G401 (cell line): ENCODE measurements at regions not wholly inside any gene's neighbourhood (a gene's known extent, or its start where the extent isn't known, plus 50 kb on each side); places are given as distances from the start of the nearest gene placed in this dataset.

ENCODE experiments used
- DNase-seq: peaks from one replicate; pipeline ENCODE4 v3.0.0-alpha.2; 2015; ENCODE audit warnings: low spot score
- in situ Hi-C: cut with HindIII; loops from 2 replicates; pipeline ENCODE4 v1.10.0; 2016; ENCODE audit warnings: low sequenced_read_pairs, mixed read lengths

GRCh38 chr6:115668211-115668610, 392.5 kb downstream of the FRK start:
- no peak for DNase-seq
- in situ Hi-C loops: no loop called here

GRCh38 chr6:115667478-115668026, 393.1 kb downstream of the FRK start:
- DNase-seq: no peak
- in situ Hi-C loops: no loop called here

- in situ Hi-C loops: no loop called here
- no peak for DNase-seq
These were observed 393.7 kb downstream of the FRK start for GRCh38 chr6:115666997-115667396.

GRCh38 chr6:115665310-115665709, 395.4 kb downstream of the FRK start:
- in situ Hi-C loops: no loop called here
- DNase-seq: no peak

- in situ Hi-C loops: no loop called here
- no peak for DNase-seq
These were observed 397.0 kb downstream of the FRK start for GRCh38 chr6:115663681-115664080.

GRCh38 chr6:115643762-115644161, 416.9 kb downstream of the FRK start:
- in situ Hi-C loops: no loop called here
- no peak for DNase-seq

GRCh38 chr6:115634887-115635286, 425.8 kb downstream of the FRK start:
- DNase-seq: no peak
- in situ Hi-C loops: no loop called here

- no peak for DNase-seq
- in situ Hi-C loops: no loop called here
These were observed 426.6 kb downstream of the FRK start for GRCh38 chr6:115634131-115634530.

GRCh38 chr6:115631028-115631427, 429.7 kb downstream of the FRK start:
- DNase-seq: no peak
- in situ Hi-C loops: no loop called here

- in situ Hi-C loops: no loop called here
- DNase-seq: no peak
These were observed 430.2 kb downstream of the FRK start for GRCh38 chr6:115630424-115631024.

GRCh38 chr6:115629415-115629814, 431.3 kb downstream of the FRK start:
- no peak for DNase-seq

GRCh38 chr6:115618256-115618655, 442.4 kb downstream of the FRK start:
- DNase-seq: no peak
- in situ Hi-C loops: no loop called here

More at GRCh38 chr6:115629415-115629814, 431.3 kb downstream of the FRK start:
- in situ Hi-C loops: no loop called here

- no peak for DNase-seq
- in situ Hi-C loops: no loop called here
These were observed 443.7 kb downstream of the FRK start for GRCh38 chr6:115617031-115617430.

GRCh38 chr6:115613488-115613887, 447.2 kb downstream of the FRK start:
- in situ Hi-C loops: no loop called here
- DNase-seq: no peak

GRCh38 chr6:115612796-115613479, 447.8 kb downstream of the FRK start:
- in situ Hi-C loops: no loop called here
- DNase-seq: no peak

GRCh38 chr6:115612216-115612615, 448.5 kb downstream of the FRK start:
- in situ Hi-C loops: no loop called here
- no peak for DNase-seq

- DNase-seq: no peak
- in situ Hi-C loops: no loop called here
These were observed 450.0 kb downstream of the FRK start for GRCh38 chr6:115610696-115611095.

GRCh38 chr6:115609111-115609510, 451.6 kb downstream of the FRK start:
- in situ Hi-C loops: no loop called here
- DNase-seq: peak; percentile 4

- in situ Hi-C loops: no loop called here
These were observed 458.2 kb downstream of the FRK start for GRCh38 chr6:115602466-115602865.

GRCh38 chr6:115601509-115601908, 459.2 kb downstream of the FRK start:
- in situ Hi-C loops: no loop called here

More at GRCh38 chr6:115602466-115602865, 458.2 kb downstream of the FRK start:
- no peak for DNase-seq

GRCh38 chr6:115601064-115601463, 459.6 kb downstream of the FRK start:
- in situ Hi-C loops: no loop called here
- DNase-seq: no peak

More at GRCh38 chr6:115601509-115601908, 459.2 kb downstream of the FRK start:
- DNase-seq: no peak
